Uterus (tissue), 2 donors: ENCODE measurements at regions not wholly inside any gene's neighbourhood (a gene's known extent, or its start where the extent isn't known, plus 50 kb on each side); places are given as distances from the start of the nearest gene placed in this dataset.

ENCODE experiments used
- CTCF ChIP-seq, 4 experiments: fragments of 200-600 bp in 2 of 4; fragments of 450-650 bp in 2 of 4; sonication (generic) in 2 of 4; IDR thresholded peaks; one replicate each; pipeline ENCODE4 v1.5.1; 2016 to 2019; ENCODE audit warnings: antibody characterized with exemption in 4 of 4, mild to moderate bottlenecking in 2 of 4, moderate library complexity in 1 of 4
- POLR2A ChIP-seq, 2 donors: fragments of 450-650 bp; IDR thresholded peaks; one replicate each; pipeline ENCODE4 v1.6.1; 2016; ENCODE audit warnings: antibody characterized with exemption in 2 of 2, mild to moderate bottlenecking in 1 of 2, moderate library complexity in 1 of 2

- TF ChIP-seq POLR2A (IDR thresholded peaks at IDR 0.05) (no peak), CTCF (IDR thresholded peaks at IDR 0.05) (no peak)
Observed at GRCh38 chr7:51949726-51950644, 633.4 kb upstream of the COBL start.
